Right lobe of liver (tissue), 4 donors: ENCODE measurements at regions not wholly inside any gene's neighbourhood (a gene's known extent, or its start where the extent isn't known, plus 50 kb on each side); places are given as distances from the start of the nearest gene placed in this dataset.

Experiments used
- POLR2A ChIP-seq: fragments of 450-650 bp; IDR thresholded peaks from one replicate; pipeline ENCODE4 v1.6.1; 2017; ENCODE audit warnings: antibody characterized with exemption, mild to moderate bottlenecking
- TF ChIP-seq, protein P1 (sequence below), 4 donors: fragments of 200-600 bp in 3 of 4; fragments of 450-650 bp in 1 of 4; IDR thresholded peaks; one replicate each; pipeline versions ENCODE4 v1.5.1 to v1.8.0; 2016 to 2022; ENCODE audit warnings: antibody characterized with exemption in 4 of 4, mild to moderate bottlenecking in 2 of 4
- donor health status: DM: no; HTN: no; CAD: no.
- donor health status: DM: no; HTN: no; CAD: no.
- donor health status: DM: no; HTN: yes; CAD: no.

GRCh38 chr20:52612046-52612632 is 360.0 kb upstream of the TSHZ2 start:
- TF ChIP-seq POLR2A, result no peak
- TF ChIP-seq, protein P1, sequence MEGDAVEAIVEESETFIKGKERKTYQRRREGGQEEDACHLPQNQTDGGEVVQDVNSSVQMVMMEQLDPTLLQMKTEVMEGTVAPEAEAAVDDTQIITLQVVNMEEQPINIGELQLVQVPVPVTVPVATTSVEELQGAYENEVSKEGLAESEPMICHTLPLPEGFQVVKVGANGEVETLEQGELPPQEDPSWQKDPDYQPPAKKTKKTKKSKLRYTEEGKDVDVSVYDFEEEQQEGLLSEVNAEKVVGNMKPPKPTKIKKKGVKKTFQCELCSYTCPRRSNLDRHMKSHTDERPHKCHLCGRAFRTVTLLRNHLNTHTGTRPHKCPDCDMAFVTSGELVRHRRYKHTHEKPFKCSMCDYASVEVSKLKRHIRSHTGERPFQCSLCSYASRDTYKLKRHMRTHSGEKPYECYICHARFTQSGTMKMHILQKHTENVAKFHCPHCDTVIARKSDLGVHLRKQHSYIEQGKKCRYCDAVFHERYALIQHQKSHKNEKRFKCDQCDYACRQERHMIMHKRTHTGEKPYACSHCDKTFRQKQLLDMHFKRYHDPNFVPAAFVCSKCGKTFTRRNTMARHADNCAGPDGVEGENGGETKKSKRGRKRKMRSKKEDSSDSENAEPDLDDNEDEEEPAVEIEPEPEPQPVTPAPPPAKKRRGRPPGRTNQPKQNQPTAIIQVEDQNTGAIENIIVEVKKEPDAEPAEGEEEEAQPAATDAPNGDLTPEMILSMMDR (IDR thresholded peaks at IDR 0.05), result no peak
